Posterior vena cava (tissue), 2 donors: ENCODE measurements at regions not wholly inside any gene's neighbourhood (a gene's known extent, or its start where the extent isn't known, plus 50 kb on each side); places are given as distances from the start of the nearest gene placed in this dataset.

Source experiments
- DNase-seq: peaks from one replicate; pipeline ENCODE4 v3.0.0-alpha.2; 2020; ENCODE audit warnings: low spot score
- intact Hi-C, 2 donors: fragments of 100-400 bp; cut with DNase I; formaldehyde crosslinking; loops; one replicate each; pipeline versions ENCODE4 v1.14.1 to v1.14.2; 2022 to 2023
- donor health status: DM: yes; HTN: yes; CAD: no.
- donor health status: DM: yes; HTN: yes; CAD: no.

GRCh38 chr11:115765803-115766239, 261.6 kb upstream of the CADM1 start:
- intact Hi-C loops, result no loop called here
- no peak for DNase-seq

- intact Hi-C loops, result no loop called here
- no peak for DNase-seq
These were observed 260.0 kb upstream of the CADM1 start for GRCh38 chr11:115764176-115764575.

GRCh38 chr11:115761817-115762216, 257.6 kb upstream of the CADM1 start:
- no peak for DNase-seq
- intact Hi-C loops, result no loop called here

GRCh38 chr11:115761348-115761747, 257.1 kb upstream of the CADM1 start:
- intact Hi-C loops, result no loop called here

GRCh38 chr11:115760461-115761320, 256.5 kb upstream of the CADM1 start:
- no peak for DNase-seq
- intact Hi-C loops, result no loop called here

More at GRCh38 chr11:115761348-115761747, 257.1 kb upstream of the CADM1 start:
- no peak for DNase-seq

- peak; percentile 84 for DNase-seq
These were observed 255.6 kb upstream of the CADM1 start for GRCh38 chr11:115759622-115760460.

GRCh38 chr11:115758011-115758410, 253.8 kb upstream of the CADM1 start:
- intact Hi-C loops, result loop anchor here in 1 of 2 donors (10.0 kb wide), 1 partner anchor 243 kb away; no protein-coding TSS in a partner anchor

More at GRCh38 chr11:115759622-115760460, 255.6 kb upstream of the CADM1 start:
- intact Hi-C loops, result loop anchor here in 1 of 2 donors (10.0 kb wide), 1 partner anchor 245 kb away; no protein-coding TSS in a partner anchor

GRCh38 chr11:115751243-115752015, 247.2 kb upstream of the CADM1 start:
- intact Hi-C loops, result loop anchor here in 1 of 2 donors (10.0 kb wide), 1 partner anchor 237 kb away; no protein-coding TSS in a partner anchor
- no peak for DNase-seq

More at GRCh38 chr11:115758011-115758410, 253.8 kb upstream of the CADM1 start:
- DNase-seq, result no peak

GRCh38 chr11:115745610-115746512, 241.6 kb upstream of the CADM1 start:
- intact Hi-C loops, result no loop called here
- no peak for DNase-seq

- no peak for DNase-seq
- intact Hi-C loops, result no loop called here
These were observed 240.9 kb upstream of the CADM1 start for GRCh38 chr11:115745066-115745465.

GRCh38 chr11:115743719-115744118, 239.5 kb upstream of the CADM1 start:
- intact Hi-C loops, result no loop called here
- DNase-seq, result no peak

GRCh38 chr11:115741376-115742107, 237.3 kb upstream of the CADM1 start:
- no peak for DNase-seq
- intact Hi-C loops, result no loop called here

- intact Hi-C loops, result no loop called here
- DNase-seq, result no peak
These were observed 236.1 kb upstream of the CADM1 start for GRCh38 chr11:115740324-115740723.

- DNase-seq, result no peak
- intact Hi-C loops, result no loop called here
These were observed 235.7 kb upstream of the CADM1 start for GRCh38 chr11:115739878-115740277.

- intact Hi-C loops, result no loop called here
- no peak for DNase-seq
These were observed 234.9 kb upstream of the CADM1 start for GRCh38 chr11:115739146-115739545.

GRCh38 chr11:115737875-115738274, 233.7 kb upstream of the CADM1 start:
- intact Hi-C loops, result no loop called here
- DNase-seq, result no peak

GRCh38 chr11:115736146-115736545, 231.9 kb upstream of the CADM1 start:
- no peak for DNase-seq
- intact Hi-C loops, result no loop called here

- DNase-seq, result no peak
These were observed 220.5 kb upstream of the CADM1 start for GRCh38 chr11:115724666-115725065.

More at GRCh38 chr11:115724666-115725065, 220.5 kb upstream of the CADM1 start:
- intact Hi-C loops, result no loop called here
